GM21447 (cell line): ENCODE measurements at regions not wholly inside any gene's neighbourhood (a gene's known extent, or its start where the extent isn't known, plus 50 kb on each side); places are given as distances from the start of the nearest gene placed in this dataset.
"Not testable (repeated sequence)": the region's sequence is repeated elsewhere in the genome, so short reads cannot be mapped to it uniquely, and the experiment has no call there.

ENCODE experiments used
- ATAC-seq: cut with Tn5 transposase; IDR thresholded peaks from one replicate; pipeline ENCODE4 v1.9.1; 2021; ENCODE audit not compliant: unreplicated experiment

DNA sequence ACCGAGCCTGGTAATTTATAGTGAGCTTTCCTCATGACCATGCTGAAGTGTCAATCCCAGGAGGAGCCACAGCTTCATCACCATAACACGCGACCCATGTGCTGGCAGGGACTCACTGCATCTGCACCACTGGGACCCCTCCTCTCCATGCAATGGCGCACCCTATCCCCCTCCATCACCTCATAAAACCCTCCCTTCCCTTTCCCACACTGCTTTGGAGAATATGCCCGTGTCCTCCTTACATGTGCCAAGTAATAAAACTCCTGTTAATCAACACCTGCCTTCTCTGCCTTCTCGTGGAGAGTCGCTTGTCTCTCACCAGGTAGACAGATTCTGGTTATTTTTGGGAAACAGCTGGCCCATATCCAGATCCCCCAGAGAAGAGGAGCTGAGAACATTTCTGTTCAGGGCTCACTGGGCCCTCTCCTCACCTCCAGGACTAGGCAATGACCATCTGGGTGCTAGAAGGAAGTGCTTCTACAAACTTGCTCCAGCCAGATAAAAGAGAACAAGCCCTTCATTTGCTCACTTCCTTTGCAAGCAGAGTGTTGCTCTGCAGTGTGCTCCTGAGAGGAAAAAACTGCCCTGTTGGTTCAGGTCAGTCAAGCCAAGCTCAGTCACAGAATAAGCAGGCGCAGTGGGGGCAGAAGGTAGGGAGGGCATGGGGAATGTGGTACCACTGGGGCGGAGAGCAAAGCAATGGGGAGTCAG is 894.3 kb downstream of the UQCRFS1 start:
- ATAC-seq: no peak

DNA sequence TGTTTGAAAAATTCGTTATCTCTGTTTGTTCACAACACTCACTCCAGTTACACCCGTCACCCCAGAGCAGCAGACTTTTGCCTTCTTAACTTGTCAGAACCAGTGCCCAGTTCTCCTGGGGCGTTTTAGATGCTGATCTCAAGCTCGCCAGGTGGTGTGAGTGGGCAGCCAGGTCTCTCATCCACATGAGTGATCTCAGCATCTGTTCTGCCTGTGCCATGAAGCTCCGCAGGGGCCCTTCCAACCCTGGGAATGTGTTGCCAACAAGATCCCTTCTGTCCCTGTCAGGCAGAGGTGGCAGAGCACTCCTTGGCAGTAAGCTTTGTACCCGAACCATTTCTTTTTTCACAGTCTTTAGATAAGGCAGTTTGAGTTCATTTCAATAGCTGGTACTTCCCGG is 896.5 kb downstream of the UQCRFS1 start:
- ATAC-seq: no peak

DNA sequence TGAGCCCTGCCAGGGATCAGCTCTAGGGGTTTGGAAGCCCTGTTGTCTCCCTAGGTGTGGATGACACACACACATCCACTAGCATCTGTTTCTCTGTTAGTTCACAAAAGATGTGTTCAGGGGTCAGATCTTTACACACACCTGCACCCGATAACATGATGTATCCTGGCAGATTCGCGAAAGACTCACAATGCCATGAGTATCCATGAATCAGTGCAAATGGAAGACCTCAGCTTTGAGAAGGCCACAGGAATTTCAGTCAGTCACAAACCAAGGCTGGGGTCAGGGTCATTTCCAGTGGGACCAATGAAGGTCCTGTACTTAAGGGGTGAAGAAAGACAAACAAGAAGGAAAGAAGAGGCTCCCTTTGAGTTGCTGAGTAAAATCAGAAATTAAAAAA is 898.2 kb downstream of the UQCRFS1 start:
- no peak for ATAC-seq

DNA sequence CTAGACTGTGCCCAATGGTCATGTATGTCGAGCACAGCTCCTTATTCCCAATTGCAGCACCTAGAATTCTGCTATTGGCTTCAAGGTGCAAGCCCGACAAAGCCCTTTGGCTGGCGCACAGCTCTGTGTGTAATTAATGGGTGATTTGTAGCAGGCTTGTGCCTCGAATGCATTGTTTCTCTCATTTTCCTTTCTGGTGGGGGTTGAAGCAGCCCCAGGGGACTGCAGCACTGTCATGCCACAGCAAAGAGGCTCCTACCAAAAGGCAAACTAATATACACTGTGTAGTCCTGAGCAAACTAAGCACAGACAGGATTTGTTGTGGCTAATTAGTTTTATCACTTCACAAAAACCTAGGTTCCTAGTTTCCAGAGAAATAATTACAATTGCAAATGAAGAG is 898.7 kb downstream of the UQCRFS1 start:
- no peak for ATAC-seq

DNA sequence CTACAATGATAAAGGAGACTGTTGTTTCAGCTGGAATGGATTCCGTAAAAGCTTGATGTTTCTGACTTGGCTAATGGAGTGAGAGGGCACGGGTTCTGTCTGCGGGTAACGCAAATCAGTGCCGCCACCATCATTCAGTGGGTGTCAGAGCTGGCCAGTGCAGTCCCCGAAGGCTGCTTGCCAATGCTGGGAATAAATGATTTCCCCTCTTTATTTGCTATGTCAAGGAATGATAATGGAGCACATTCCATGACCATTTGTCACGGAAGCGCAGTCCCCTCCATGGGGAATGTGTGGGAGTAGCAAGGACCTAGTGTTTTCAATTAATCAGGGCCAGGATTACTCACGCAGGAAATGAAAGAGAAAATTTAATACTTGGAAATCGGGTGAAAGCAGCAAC is 899.3 kb downstream of the UQCRFS1 start:
- no peak for ATAC-seq

DNA sequence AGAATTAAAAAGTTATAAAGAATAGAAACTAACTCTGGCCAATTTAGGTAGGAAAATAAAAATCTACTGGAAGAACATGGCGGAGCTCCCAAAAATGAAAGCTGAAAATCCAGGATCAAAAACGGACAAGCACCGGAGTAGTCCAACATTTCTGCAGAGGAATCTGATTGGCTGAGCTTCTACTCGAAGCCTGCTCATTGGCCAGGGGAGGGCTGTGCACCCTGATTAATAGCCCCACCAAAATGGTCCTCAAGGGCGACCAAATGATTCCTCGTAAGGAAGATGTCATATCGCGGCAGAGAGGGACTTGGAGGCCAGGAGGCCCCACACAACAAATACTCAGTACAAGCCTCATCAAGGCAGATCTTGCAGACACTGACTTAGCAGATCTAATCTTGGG is 900.7 kb downstream of the UQCRFS1 start:
- no peak for ATAC-seq

DNA sequence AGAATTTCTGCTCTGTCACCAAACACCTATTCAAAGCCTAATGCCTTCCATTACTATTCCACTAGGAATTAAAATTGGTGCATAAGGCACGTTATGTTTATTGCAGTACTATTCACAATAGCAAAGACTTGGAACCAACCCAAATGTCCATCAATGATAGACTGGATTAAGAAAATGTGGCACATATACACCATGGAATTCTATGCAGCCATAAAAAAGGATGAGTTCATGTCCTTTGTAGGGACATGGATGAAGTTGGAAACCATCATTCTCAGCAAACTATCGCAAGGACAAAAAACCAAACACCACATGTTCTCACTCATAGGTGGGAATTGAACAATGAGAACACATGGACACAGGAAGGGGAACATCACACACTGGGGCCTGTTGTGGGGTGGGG is 902.1 kb downstream of the UQCRFS1 start:
- not testable (repeated sequence) for ATAC-seq

DNA sequence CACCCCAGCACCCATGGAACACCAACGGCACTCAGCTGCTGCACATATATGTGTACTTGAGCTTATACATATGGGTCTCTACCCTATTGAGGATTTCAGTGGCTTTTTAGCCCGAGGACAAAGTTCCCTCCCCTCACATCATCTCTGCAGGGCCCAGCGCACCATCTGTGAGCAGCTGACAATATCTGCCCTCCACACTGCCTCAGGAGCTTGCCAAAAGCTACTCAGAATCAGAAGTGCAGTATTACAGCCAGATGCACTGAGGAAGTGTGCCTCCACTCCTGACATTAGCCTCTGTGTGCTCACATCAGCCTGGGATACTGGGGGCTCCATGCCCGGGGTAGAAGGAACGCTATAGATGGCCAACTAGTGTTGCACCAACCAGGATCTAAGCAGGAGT is 903.9 kb downstream of the UQCRFS1 start:
- no peak for ATAC-seq

DNA sequence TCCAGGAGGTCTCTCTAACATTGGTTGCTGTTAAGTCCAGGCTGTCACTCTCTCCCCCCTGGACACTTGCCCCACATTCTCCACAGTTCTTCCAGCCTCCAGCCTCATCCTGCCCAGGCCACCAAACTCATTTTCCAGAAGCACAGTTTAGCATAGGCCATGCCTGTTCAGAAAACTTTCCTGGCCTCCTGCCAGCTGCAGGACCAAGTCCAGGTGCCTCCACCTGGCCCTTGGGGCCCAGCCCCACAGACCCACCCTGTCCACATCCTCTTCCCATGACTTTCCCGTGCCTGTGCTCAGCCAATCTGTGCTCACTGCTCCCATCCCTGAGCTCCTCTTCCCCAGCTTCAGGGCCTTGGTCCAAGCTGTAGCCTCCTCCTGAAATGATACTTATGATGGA is 905.0 kb downstream of the UQCRFS1 start:
- no peak for ATAC-seq

DNA sequence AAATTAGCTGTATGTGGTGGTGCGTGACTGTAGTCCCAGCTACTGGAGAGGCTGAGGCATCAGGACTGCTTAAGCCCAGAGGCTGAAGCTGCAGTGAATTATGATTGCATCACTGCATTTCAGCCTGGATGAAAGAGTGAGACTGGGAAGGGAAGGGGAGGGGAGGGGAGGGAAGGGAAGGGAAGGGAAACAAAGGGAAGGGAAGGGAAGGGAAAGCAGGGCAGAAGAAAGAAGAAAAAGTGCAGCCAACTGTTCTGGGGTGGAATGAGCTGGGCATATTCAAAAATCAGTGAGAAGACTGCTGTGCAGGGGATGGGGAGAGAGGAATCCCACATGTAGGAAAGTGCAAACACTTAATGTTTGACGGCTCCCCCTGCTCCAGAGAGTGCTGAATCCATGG is 905.5 kb downstream of the UQCRFS1 start:
- ATAC-seq: no peak

DNA sequence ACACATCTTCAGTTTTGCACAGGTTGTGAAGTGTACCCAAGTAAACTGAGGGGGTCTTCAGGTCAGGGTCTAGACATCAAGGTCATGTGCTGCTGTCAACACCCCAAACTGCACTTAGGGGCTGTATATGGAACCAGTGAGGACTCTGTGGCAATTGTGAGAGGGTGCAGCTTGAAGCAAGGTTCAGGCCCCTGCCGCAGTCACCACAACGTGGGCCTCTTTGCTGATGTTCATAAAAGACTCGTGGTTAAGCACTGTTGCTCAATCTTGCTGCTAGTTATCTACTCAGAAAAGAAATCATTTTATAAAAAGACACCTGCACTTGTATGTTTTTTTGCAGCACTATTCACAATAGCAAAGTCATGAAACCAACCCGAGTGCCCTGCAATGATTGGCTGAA is 907.4 kb downstream of the UQCRFS1 start:
- no peak for ATAC-seq

DNA sequence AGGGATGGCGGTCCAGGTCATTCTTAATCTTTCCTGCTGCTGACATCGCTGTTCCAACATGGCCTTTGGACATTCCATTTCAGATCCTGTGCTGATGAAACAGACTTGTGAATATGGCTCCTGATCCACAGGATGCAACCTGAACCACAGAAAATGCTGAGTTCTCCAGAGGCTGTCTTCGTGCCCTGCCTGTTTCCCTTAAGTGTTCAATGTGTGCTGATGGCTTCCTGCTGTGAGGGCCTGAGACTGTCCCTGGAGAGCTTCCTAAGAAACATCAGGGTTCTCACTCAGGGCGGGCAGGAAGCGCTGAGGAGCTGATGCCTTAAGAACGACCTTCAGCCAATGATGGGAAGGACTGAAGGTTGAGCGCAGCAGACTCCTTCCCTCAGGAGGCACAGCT is 909.4 kb downstream of the UQCRFS1 start:
- no peak for ATAC-seq

DNA sequence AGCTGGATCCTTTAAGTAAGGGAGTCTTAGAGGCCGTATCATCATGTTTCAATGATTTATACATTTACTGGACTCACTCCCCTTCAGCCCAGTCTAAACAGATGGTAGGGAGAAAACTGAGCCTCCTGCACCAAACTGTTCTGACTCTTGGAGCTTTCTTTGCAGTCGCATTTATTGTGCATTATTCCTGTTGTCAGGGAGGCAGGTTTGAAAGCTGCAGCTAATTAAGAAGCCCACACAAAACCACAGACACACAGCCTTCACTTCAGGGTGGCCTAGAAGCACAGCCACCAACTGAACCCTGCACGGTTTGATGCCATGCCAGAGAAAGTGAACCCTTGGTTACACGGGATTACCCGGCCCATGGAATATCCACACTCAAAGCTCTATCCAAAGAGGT is 911.0 kb downstream of the UQCRFS1 start:
- no peak for ATAC-seq

DNA sequence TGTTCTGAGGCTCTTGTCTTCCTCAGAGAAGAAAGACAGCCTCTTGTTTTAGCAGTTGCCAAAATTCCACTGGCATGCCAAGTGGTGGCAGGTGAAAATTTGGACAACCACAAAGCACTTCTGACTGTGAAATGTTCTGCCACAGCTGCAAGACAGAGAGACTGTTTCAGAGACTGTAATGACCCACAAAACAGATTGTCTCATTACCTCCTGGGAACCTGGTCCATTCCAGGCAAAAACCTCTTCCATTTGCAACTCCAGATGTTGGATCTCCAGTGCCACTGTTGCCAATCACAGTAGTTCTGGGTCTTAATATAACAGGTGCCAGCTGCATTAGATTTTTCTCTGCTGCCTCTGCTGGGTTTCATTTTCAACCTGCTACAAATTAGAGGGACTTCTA is 911.5 kb downstream of the UQCRFS1 start:
- no peak for ATAC-seq

DNA sequence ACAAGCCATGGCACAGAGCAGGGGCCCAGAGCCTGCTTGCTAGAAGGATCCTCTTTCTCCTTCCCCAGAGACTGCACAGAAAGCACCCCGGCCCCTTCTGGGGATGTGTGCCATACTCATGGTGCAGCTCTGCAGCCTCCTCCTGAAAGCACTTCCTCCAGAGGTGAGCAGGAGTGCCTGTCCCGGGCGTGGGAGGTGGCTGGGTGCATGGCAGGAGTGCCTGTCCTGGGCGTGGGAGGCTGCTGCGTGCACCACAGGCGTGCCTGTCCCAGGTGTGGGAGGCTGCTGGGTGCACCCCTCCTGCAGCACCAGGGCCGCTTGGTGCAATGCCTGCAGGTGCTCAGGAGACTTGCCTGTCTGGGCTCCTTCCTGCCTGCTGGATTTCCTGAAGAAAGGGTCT is 913.3 kb downstream of the UQCRFS1 start:
- ATAC-seq: no peak

DNA sequence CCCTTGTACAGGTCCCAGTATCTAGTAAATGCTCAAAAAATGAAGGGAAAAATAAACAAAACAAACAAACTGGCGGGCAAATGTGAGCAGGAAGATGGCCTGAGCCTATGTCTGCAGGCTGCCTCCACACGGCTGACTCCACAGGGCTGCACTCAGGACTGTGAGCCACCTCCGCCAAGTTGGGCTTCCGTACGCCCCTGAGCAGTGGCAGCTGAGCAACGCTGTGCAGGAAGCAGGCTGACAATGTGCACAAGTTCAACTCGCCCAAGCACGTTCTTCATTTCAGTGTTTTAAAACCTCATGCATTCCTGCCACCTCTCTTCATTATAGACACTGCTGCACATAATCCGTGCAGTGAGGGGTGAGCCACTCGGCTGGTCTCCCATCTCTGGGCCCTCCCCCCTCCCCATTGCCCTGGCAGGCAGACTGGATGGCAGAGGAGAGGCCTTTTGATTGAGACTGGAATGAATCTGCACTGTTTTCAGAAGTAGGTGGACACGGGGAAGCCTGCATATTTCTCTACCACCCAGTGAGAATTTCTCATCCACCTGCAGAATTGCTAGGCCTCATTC is 915.3 kb downstream of the UQCRFS1 start:
- ATAC-seq: no peak

DNA sequence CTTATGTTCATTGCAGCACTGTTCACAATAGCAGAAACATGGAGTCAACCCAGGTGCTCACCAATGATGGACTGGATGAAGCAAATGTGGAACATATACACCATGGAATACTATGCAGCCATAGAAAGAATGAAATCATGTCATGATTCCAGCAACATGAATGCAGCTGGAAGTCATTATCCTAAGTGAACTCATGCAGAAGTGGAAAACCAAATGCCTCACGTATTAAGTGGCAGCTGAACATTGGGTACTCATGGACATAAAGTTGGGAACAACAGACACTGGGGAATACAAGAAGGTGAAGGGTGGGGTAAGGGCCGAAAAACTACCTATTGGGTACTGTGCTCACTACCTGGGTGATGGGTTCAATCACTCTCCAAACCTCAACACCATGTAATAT is 915.9 kb downstream of the UQCRFS1 start:
- no peak for ATAC-seq

DNA sequence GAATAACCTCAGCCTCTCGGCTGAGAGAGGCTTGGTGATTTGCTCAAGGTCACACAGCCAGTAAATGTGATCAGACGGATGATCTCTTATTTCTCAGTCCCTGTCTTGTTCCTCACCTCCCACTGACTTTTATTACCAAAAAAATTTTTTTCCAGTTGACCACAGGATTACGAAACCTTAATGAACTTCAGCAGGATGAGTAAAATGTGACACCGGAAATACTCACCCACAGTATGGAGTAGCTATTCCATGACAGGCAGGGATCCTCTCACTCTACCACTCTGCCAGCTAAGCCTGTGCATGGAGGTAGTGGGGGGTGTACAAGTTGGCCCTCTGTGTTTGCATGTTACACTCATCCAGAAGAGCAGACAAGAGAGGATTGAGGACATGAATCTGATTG is 916.4 kb downstream of the UQCRFS1 start:
- ATAC-seq: no peak

DNA sequence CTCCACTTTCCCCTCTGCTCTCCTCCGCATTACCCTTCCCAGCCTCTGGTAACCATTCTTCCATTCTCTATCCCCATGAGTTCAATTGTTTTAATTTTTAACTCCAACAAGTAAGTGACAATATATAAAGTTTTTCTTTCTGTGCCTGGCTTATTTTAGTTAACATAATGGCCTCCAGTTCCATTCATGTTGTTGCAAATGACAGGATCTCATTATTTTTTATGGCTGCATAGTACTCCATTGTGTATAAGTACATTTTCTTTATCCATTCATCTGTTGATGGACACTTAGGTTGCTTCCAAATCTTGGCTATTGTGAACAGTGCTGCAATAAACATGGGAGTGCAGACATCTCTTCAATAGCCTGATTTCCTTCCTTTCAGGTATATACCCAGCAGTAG is 918.0 kb downstream of the UQCRFS1 start:
- ATAC-seq: not testable (repeated sequence)

DNA sequence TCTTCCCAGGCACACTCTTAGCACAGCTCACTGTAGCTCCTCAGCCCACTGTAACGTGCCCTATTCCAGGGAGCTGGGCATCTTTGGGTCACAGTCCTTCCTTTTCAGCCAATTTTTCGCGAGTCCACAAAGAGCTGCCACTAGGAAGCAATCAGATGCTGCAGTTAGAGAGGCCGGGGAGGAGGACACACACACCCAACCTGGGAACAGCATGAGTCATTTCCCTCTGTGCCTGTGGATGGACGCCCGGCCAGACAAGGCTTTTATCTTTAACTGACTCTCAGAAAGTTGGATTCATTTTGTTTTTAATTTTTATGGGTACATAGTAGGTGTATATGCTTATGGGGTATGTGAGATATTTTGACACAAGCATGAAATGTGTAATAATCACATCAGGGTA is 918.6 kb downstream of the UQCRFS1 start:
- no peak for ATAC-seq

DNA sequence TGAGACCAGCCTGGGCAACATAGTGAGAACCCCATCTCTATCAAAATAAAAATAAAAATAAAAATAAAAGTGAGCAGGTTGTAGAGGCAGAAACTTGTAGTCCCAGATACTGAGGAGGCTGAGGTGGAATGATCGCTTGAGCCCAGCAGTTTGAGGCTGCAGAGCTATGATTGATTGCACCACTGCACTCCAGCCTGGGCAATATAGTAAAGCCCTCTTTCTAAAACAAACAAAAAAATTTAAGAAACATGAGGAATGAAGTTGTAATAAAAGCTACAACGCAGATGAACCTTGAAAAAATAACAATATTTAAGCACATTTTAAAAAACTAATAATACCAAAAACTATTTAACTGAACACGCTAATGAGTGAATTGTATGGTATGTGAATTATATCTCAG is 919.3 kb downstream of the UQCRFS1 start:
- no peak for ATAC-seq

DNA sequence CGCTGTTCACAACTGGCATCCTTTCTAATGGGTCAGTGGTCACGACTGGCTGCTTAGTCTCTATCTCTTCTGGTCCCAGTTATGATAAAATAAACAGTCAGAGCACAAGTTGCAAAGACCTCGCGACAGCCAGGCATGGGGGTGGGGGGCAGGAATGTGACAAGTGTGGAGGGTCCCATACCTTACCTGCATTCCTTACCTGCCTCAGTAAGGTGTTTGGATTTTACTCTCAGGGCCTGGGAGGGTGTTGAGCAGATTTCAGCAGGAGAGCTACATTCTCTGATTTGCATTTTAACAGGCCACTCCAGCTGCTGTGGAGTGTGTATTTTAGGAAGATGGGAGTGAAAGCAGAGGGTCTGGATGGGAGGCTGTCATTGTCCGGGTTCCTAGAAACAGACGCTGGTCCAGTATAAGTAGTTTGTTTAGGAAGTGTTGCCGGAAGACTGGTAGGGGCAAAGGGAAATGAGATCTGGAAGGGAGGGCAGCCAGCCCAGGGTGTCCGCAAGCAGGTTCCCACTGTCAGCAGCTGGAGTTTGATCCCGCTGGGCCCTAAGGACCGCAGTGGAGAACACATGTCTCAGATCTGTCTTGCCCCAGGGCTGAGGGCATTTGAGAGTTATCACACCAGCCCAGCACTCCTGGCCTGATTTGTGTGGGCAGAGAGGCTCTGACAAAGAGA is 920.0 kb downstream of the UQCRFS1 start:
- no peak for ATAC-seq

DNA sequence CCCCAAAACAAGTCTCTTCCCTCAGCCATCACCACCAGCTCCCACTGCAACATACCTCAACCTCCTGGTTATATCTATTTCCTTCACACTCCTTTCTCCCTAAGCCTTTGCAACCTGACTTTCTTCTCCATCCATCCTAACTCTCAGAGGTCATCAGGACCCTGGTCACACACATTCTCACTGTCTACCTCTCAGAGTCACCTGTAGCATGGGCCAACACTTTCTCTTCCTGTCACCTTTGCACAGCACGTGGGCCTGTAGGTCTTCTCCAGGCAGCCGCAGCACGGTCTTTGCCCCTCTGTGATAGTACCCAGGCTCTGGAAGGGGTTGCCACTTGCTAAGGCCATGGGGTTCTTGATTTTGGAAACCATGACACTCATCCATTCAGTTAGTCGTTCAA is 921.1 kb downstream of the UQCRFS1 start:
- no peak for ATAC-seq
